GM12864 (cell line): ENCODE measurements at regions not wholly inside any gene's neighbourhood (a gene's known extent, or its start where the extent isn't known, plus 50 kb on each side); places are given as distances from the start of the nearest gene placed in this dataset.
"Not testable (repeated sequence)": the region's sequence is repeated elsewhere in the genome, so short reads cannot be mapped to it uniquely, and the experiment has no call there.

ENCODE experiments used
- DNase-seq: peaks from one replicate; pipeline ENCODE4 v3.0.0-alpha.2; 2011; ENCODE audit warnings: low read depth
- H3K4me3 ChIP-seq: 2 replicates; pipeline ENCODE4 v1.5.1; 2011; ENCODE audit warnings: mild to moderate bottlenecking, low read depth, low read length, control low read depth
- CTCF ChIP-seq: IDR thresholded peaks from 2 replicates; pipeline ENCODE4 v1.5.1; 2011; ENCODE audit warnings: low read depth, mild to moderate bottlenecking, moderate library complexity, low read length, control low read depth, inconsistent platforms; ENCODE audit errors: missing control alignments

GRCh38 chr17:74141612-74142011 lies 61.9 kb upstream of the RPL38 start:
- DNase-seq, result no peak
- no peak overlapping the region for H3K4me3 ChIP-seq
- no peak for TF ChIP-seq CTCF

GRCh38 chr17:74143318-74143717 lies 60.2 kb upstream of the RPL38 start:
- not testable (repeated sequence) for H3K4me3 ChIP-seq, DNase-seq

GRCh38 chr17:74145756-74146155 lies 57.7 kb upstream of the RPL38 start:
- H3K4me3 ChIP-seq, result no peak overlapping the region
- no peak for DNase-seq
- no peak for TF ChIP-seq CTCF

DNA sequence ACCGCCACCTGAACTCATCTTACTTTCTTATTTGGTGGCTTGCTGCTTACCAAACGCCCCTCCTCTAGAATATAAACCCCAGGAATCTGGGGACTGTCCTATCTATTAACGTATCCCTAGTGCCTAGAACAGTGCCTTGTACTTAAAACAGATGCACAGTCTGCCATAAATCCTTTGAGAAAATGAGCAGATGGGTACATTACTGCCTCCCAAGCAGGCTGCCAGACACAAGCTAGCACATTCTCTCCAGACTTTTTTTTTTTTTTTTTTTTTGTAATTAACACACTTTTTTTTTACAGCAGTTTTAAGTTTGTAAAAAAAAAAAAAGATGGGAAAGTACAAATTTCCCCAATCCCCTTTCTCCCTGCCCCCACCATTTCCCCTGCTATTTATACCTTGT lies 57.3 kb upstream of the RPL38 start:
- H3K4me3 ChIP-seq, result no peak overlapping the region
- DNase-seq, result no peak
- TF ChIP-seq CTCF, result no peak

- no peak for DNase-seq
- H3K4me3 ChIP-seq, result no peak overlapping the region
- no peak for TF ChIP-seq CTCF
These were observed 56.2 kb upstream of the RPL38 start for GRCh38 chr17:74147056-74147835.

DNA sequence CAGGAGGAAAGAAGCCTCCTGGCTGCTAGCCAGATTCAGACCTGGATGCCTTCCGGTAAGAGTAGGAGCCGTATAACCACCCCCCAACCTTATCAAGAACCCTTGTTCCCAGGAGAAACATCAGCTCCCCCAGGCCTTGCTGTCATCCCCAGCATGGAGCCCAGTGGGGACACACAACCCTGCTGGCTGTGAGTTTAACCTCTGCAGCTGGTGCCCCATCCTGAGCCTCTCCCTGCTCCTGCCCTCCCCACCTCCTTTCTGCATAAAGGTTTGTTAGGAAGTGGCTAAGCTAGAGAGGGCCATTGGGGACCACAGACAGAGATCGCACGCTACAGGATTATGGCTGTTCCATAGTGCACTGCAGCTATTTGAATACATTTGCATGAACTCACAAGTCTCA lies 55.5 kb upstream of the RPL38 start:
- no peak for TF ChIP-seq CTCF
- no peak overlapping the region for H3K4me3 ChIP-seq

GRCh38 chr17:74148446-74148845 lies 55.0 kb upstream of the RPL38 start:
- no peak overlapping the region for H3K4me3 ChIP-seq
- no peak for TF ChIP-seq CTCF
- no peak for DNase-seq

More for the DNA sequence above, 55.5 kb upstream of the RPL38 start:
- no peak for DNase-seq
